PFSK-1 (cell line): ENCODE measurements at regions not wholly inside any gene's neighbourhood (a gene's known extent, or its start where the extent isn't known, plus 50 kb on each side); places are given as distances from the start of the nearest gene placed in this dataset.

Source experiments
- POLR2AphosphoS5 ChIP-seq: IDR thresholded peaks from 2 replicates; pipeline ENCODE4 v1.6.1; 2012; ENCODE audit warnings: low read depth, mild to moderate bottlenecking, control low read depth, low read length, moderate library complexity
- SIN3A ChIP-seq: IDR thresholded peaks from 2 replicates; pipeline ENCODE4 v1.6.1; 2012; ENCODE audit warnings: mild to moderate bottlenecking, low read length, moderate library complexity, borderline replicate concordance; ENCODE audit not compliant: insufficient read depth
- TAF1 ChIP-seq: IDR thresholded peaks from 2 replicates; pipeline ENCODE4 v1.6.1; 2012; ENCODE audit warnings: low read length, control low read depth, borderline replicate concordance; ENCODE audit not compliant: insufficient read depth
- TF ChIP-seq, protein P1 (sequence below), 2 experiments: IDR thresholded peaks; 2 replicates each; pipeline versions ENCODE4 v1.6.1 to v1.8.0; 2011 to 2012; ENCODE audit warnings: low read depth in 2 of 2, low read length in 2 of 2, control low read depth in 1 of 2, inconsistent platforms in 1 of 2, mild to moderate bottlenecking in 1 of 2, moderate library complexity in 1 of 2; ENCODE audit not compliant: insufficient read depth in 1 of 2

DNA sequence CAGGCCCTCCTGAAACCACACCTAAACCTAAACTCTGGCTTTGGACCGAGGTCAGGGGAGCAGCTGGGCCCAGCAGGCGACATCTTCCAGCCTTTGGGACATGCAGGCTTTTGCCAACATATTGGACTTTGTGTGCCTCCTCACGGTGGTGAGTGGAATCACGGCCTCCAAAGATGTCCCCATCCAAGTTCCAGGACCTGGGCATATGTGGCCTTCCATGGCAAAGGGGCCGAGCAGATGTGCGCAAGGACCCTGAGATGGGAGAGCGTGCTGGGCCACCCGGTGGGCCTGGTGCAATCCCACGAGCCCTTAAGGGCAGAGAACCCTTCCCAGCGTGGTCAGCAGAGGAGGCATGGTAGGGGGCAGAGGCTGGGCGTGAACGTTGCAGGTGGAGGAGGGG, 160.8 kb upstream of the C1orf174 start:
- TF ChIP-seq TAF1 (no peak), POLR2AphosphoS5 (no peak), SIN3A (no peak)
- TF ChIP-seq, protein P1, sequence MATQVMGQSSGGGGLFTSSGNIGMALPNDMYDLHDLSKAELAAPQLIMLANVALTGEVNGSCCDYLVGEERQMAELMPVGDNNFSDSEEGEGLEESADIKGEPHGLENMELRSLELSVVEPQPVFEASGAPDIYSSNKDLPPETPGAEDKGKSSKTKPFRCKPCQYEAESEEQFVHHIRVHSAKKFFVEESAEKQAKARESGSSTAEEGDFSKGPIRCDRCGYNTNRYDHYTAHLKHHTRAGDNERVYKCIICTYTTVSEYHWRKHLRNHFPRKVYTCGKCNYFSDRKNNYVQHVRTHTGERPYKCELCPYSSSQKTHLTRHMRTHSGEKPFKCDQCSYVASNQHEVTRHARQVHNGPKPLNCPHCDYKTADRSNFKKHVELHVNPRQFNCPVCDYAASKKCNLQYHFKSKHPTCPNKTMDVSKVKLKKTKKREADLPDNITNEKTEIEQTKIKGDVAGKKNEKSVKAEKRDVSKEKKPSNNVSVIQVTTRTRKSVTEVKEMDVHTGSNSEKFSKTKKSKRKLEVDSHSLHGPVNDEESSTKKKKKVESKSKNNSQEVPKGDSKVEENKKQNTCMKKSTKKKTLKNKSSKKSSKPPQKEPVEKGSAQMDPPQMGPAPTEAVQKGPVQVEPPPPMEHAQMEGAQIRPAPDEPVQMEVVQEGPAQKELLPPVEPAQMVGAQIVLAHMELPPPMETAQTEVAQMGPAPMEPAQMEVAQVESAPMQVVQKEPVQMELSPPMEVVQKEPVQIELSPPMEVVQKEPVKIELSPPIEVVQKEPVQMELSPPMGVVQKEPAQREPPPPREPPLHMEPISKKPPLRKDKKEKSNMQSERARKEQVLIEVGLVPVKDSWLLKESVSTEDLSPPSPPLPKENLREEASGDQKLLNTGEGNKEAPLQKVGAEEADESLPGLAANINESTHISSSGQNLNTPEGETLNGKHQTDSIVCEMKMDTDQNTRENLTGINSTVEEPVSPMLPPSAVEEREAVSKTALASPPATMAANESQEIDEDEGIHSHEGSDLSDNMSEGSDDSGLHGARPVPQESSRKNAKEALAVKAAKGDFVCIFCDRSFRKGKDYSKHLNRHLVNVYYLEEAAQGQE (IDR thresholded peaks at IDR 0.05; ENCODE audit: insufficient read depth in 1 of 2, low read depth in 2 of 2, low read length in 2 of 2), result no peak
